Ammon's horn (tissue), 1 donor: ENCODE measurements at regions not wholly inside any gene's neighbourhood (a gene's known extent, or its start where the extent isn't known, plus 50 kb on each side); places are given as distances from the start of the nearest gene placed in this dataset.
"Not testable (repeated sequence)": the region's sequence is repeated elsewhere in the genome, so short reads cannot be mapped to it uniquely, and the experiment has no call there.

Experiments used
- DNase-seq: peaks from one replicate; pipeline ENCODE4 v3.0.0-alpha.2; 2016; ENCODE audit warnings: low spot score

DNA sequence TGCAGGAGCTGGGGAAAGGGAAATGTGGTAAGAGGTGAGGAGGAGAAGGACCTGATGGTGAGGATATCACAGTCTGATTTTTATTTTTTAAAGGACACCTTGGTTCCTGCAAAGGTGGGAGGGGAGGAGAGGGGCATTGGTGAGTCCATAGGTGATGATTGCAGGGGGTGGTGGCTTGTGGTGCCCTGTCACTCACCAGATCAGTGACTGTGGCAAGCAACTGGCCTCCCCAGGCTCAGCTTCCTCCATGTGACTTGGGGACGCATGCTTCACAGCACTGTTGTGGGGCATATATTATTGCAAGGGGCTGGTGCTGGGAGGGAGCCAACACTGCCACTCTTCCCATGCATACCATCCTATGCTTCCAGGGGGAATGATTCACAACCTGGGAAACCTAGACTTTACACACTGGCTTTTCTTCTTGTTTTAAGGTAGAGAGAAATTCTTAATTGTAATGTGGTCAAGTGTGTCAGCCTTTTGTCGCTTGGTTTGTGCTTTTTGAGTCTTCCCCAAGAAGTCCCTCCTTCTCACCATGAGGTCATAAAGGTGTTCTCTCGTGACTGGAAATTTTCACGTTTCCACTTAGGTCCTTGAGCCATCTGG, 106.8 kb upstream of the PLGLB2 start:
- DNase-seq: not testable (repeated sequence)

DNA sequence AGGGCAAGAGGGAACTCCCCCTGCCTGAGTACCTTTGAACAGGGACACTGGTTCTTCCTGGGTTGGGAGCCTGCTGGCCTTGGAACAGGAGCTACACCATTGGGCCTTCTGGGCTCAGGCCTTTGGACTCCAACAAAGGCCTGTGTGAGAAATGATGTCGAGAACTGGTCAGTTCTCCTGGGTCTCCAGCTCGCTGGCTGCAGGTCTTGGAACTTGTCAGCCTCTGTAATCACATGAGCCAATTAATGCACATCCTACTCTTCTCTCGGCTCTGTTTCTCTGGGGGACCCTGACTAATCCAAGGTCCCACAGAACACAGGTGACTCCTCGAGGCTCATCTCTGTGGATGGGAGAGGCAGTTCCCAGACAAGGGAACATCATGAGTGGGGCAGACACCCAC, 104.7 kb upstream of the PLGLB2 start:
- DNase-seq: not testable (repeated sequence)

DNA sequence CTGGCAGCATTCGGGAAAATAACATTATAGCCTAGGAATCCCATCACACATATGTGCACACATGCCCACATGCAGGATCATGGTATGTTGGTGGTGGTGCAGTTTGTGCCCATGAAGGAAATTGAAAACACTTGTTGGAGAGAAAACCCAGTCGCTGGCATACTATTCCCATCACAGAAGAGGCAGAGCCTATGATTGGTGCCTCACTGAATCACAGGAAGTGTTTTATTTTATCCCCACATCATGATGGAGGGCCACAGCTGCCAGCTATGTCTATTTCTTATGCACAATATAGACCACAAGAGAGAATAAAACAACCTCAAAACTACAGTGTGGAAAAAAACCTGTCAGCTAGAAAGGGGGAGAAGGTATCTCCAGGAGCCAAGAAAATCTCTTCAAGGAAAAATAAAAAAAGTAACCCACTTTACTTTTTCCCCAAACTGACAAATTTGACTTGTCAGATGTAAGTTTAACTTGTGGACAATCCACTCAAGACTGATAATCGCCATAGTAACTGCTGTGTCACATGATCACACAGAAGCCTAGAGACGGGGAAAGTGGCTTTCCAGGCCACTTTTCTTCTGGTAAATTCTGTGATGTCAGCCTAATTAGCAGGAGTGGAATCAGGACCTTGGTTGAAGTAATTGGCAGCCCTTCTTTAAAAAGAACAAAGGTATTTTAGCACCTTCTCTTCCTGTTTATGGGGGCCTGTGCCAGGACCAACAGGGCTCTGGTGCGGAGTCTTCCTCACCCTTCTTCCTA, 100.0 kb upstream of the PLGLB2 start:
- not testable (repeated sequence) for DNase-seq

DNA sequence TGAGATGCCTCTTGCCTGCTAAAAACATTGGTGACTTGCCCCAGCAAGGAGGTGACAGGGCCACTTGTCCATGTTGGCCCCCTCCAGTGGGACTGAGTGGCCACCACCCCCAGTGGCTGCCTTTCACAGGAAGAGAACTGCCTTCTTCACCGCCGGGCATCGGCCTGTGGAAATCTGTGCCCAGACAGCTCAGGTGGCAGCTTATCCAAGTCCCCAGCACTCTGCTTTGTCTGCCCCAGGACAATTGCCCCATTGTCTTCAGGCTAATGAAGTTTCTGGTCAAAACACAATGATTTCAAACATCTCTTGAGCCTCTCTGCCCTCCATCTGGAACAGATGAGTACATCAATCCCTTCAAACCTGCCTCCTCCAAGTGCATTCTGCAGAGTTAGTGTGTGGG, 99.1 kb upstream of the PLGLB2 start:
- not testable (repeated sequence) for DNase-seq

DNA sequence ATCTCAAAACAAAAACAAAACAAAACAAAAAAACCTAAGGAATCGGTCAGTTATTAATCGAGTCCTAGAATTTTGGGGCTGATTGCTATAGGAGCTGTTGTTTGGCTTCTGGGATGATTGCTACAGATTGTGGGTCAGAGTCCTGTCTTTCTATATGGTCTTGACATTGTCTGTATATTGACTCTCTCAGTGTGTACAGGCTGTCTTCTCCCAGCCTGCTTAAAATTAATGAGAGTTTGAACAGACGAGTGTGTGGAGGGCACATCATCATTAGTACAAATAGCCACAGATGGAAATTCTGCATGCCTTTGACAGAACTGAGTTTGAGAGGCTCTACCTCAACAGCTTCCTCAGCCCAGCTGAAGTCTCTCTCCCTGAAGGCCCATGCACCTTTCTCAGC, 98.0 kb upstream of the PLGLB2 start:
- DNase-seq: not testable (repeated sequence)

DNA sequence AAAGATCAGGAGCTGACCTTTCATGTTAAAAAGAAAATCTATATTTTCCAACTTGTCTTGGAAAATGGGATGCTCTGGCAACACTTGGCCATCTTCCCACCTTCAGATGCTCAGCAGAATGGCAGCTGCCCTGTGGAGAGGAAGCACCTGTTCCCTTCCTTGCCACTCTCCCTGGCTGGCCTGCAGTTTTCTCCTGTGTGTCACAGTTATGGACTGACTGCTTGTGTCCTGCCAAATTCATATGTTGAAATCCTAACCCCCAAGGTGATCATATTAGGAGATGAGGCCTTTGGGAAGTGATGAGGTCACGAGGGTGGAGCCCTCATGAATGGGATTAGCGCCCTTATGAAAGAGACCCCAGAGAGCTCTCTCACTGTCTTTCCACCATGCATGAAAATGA, 97.0 kb upstream of the PLGLB2 start:
- not testable (repeated sequence) for DNase-seq

DNA sequence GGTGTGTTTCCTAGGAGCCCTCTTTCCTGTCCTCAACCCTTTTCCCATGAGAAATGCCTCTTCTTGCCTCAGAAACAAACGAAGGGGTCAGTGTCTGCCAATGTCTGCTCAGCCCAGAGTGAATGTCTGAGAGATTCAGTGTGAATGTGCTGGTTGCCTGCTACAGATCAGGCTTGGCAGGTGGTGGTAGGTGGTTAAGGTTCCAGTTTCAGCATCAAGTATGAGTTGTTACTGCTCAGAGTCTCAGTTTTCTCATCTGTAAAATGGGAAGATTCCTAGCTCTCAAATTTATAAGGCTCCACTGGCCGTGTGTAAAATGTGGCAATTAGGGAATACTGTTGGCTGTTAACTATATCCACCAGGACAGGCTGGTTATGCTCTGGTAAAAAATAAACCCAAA, 96.3 kb upstream of the PLGLB2 start:
- not testable (repeated sequence) for DNase-seq

DNA sequence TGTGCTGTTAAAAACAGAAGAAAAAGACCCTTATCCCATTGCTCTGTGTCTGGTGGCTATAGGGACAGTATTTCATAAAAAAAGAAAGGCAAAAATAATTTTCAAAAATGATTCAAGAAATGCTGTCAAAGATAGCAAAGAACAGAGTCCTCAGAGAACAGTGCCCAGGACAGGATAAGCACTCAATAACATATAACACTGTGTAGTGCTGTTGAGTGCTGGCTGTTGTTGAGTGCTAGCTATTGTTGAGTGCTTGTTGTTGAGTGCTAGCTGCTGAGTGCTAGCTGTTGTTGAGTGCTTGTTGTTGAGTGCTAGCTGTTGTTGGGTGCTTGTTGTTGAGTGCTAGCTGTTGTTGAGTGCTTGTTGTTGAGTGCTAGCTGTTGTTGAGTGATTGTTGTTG, 94.5 kb upstream of the PLGLB2 start:
- DNase-seq: not testable (repeated sequence)

DNA sequence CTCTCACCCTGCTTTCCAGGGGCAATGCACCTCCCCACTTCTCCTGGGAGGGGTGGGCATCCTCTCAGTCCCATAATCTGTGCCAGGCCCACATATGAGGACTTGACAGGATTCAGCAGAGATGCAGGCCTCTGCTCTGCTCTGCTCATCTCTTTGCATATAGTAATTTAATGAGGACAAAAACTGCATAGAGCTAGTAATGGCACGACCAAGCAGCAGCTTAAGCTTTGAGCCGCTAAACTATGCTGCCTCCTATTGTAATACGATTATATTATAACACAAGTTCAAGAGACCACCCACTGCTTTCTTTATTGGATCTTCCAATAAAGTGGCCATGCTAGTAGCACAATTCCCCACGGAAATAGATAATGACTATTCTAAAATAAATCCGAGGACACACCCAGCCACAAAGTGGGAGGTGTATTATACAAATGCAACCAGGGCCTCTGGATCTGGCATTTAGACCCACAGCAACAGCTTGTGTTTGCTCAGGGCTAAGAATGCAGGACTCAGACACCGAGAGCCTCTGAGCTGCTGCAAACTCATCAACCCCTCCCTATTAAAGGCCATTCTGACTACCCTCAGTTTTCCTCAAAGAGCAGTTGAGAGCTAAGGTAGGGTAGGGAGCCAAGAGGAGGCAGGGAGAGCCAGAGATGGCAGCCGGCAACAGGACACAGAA, 93.6 kb upstream of the PLGLB2 start:
- not testable (repeated sequence) for DNase-seq

DNA sequence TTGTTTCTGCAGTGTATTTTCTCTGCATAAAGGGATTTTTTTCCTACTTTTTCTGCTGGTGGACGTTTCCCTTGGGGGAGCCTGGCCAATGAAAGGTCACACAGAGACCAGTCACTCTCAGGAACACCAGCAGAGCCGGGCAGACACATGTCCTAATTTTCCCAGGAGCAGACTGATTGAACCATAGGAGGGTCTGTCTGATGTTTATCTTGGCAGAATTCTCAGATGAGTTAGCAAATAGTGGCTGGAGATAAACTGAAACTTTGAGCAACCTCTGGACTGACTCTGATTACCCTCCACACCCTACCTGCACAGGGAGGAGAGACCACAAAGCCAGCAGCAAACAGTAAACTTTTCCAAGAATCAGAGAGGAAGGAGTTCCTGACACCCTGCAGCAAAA, 90.0 kb upstream of the PLGLB2 start:
- DNase-seq: not testable (repeated sequence)

DNA sequence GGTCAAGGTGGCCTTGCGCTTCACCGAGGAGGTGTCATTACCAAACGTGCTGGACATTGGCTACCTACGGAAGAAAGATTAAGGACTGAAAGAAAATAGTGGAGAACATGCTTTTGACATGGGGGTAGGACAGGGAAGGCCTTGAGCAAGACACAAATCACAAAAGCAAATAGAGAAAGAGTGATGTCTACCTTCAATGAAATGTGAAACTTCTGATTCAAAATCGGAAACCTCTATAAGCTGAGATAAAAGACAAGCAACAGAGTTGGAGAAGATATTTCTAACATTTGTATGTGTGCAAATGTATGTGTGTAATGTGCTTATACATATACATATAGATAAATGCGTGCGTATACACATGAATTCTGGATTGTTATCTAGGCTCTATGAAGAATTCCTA, 89.5 kb upstream of the PLGLB2 start:
- not testable (repeated sequence) for DNase-seq

DNA sequence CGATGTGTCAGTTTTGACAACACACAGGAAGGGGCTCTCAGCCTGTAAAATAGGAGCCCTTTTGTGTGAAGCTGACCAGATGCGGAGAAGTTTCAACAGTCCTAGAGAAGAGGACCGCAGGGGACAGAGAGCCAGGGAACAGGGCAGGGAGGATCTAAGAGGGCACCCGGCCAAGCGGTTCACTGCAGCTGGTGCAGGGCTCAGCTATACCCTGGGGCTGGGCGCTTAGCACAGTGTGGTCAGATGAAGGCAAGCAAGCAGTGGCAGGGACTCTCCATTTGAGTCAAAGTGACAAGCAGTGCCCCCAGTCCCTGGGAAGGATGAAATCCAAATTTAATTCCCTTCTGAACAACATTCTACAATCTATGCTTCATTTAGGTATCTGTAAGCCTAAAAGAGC, 88.9 kb upstream of the PLGLB2 start:
- DNase-seq: not testable (repeated sequence)

DNA sequence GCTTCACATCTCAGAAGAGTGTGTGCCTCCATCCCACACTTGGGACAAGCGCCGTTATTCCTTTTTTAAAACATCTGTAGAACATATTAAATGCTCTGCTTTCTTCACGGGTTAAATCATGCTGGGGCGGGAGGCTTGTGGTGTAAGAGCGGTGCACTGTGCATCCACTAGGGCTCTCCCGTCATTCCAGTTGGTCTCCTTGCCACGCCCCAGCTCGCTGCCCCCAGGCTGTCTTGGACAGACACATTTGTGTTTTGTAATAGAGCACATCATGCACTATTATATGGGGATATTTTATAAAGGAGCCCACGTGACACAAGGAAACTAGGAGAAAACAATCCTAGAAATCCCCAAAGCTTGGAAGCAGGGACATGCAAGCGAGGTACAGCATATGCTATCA, 87.7 kb upstream of the PLGLB2 start:
- not testable (repeated sequence) for DNase-seq

DNA sequence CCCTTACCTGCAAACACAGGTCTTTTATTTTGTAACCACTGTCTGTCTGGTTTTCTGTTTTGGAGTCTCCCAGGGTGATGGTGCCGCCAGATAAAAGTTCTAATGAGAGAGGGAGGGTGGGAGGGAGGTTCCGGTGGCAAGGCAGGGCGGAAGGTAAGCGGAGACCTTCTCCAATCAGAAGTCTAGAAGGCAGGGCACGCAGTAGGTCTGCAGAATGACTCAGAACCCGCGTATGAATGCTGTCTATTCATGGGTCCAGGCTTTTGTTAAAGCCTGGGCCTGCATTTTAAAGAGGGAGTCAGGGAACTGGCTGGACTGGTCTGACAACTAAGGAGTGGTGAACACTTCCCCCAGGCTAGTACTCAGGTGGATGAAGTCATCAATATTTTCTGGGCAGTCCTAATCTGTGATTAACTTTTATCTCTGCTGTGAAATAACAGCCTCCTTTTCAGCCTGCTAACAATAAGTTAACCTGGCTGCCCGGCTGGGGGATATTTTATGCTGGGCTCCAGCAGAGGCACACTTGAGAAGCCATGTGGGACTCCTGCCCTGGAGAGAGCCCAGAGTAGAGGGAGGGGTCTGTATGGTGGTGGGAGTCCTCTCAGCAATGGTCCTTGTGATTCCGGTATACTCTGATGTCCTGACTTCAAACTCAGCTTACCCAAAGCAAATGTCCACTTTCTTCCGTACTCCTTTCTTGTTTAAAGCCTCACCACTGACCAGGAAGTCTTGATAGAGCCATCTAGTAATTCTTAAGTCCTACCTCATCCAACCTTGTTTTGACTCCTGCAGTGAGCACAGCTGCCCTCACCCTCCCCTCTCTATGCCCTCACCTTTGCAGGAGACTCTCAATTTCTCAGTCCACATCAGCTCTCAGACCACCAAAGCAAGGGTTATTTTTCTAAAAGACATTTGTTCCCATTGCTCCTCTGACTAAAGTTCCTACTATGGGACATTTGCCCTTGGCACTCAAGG, 85.3 kb upstream of the PLGLB2 start:
- DNase-seq: not testable (repeated sequence)

DNA sequence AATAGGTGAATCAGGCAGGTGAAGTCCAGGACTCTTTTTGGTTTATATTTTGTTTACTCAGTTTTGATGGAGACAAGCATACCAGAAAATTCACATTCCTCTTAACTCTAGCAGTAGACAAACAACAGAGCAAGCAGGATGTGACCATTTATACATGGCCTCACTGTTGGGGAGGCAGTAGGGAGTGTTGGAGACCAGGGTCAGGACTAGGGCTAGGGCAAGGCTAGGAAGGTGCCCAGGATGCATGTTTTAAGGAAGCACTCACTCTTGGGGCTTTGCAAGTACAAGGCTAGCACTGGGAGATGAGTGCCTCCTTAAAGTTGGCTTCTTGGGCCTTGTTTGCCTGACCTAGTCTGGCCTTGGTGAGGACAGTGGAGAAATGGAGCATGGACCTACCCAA, 84.5 kb upstream of the PLGLB2 start:
- not testable (repeated sequence) for DNase-seq

DNA sequence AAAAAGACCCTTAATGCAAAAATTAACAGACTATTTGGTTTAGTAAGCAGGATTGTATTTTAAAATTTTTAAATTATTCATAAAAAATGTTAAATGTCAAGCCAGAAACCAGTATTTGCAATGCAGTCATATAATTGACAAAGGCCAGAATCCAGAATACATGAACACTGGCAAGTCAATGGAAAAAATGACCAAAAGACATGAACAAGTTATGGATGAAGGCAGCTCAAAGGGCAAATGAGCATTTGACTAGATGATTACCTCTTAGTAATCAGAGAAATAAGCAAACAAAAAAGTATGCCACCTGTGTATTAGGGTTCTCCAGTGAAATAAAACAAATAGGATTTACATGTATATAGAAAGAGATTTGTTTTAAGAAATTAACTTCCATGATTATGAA, 80.9 kb upstream of the PLGLB2 start:
- DNase-seq: not testable (repeated sequence)

DNA sequence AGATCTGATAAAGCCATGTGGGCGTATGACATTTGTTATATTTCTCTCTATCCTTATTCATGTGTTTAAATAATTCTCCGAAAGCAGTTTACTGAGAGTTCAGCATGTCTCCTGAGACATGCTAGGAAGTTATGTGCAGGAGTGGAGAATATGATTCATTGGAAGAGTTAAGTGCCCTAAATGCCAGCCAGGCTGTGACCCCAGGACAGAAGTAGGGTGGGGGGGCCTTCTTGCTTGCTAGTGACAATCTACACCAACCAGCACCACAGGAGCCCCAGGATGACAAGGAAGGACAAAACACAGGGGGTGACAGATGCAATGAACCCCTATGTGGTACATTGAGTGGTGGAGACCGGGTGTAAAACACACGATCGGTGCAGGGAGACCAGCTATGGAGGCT, 79.5 kb upstream of the PLGLB2 start:
- not testable (repeated sequence) for DNase-seq

DNA sequence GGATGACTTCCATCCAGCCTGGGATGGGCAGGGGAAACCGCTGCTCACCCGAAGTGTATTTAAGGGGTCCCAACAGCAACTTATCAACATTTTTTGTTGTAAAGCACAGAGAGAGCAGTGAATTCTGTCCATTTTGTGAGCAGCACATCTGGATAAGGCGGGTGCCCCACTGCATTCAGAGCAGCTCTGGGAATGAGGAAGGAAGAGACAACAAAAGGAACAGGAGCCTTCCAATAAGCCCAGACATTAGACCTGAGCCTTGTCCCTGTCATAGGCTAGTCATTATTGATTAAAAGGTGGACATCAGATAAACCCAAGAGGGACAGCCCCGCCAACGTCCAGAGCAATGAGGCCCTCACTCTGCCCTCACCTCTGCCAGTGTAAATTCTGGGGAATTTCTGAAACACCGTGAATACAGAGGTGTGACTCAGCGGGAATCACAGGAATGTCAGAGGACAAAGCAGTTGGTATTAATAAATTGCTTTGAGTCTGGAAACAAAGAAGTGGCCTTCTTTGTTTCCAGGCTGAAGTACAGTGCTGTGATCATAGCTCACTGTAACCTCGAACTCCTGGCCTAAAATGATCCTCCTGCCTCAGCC, 78.2 kb upstream of the PLGLB2 start:
- not testable (repeated sequence) for DNase-seq

DNA sequence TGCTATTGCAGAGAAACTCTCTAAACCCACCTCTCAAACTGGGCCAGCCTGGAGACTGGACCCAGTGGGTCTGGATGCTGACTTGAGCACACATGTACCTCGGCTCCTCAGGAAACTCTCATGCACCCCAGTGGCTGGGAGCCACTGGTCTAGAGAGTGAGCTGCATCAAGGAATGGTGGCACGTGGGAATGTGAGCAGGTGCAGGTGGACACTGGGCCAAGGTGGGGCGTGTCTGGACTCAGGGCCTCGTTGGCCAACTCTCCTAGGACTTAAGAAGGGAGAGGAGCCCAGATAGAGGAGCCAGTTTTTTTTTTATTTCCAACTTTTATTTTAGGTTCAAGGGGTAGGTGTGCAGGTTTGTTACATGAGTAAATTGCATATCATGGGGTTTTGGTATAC, 75.5 kb upstream of the PLGLB2 start:
- not testable (repeated sequence) for DNase-seq

DNA sequence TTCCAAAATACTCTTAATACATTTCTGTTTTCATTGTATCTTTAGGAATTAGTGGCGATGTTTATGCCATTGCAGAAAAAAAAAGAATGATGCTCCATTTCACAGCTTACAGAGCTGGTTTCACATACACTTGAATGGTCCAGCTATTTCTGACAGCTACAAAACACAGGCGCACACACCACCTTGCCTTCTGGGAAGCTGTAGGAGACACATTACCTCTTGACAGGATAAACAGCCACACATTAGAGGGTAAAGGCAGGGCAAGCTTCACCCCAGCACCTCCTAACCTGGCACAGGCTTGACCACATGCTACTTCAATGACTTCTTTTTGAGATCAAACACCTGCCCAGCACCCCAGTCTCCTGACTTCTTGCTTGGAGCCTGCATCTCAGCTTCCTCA, 73.2 kb upstream of the PLGLB2 start:
- not testable (repeated sequence) for DNase-seq

DNA sequence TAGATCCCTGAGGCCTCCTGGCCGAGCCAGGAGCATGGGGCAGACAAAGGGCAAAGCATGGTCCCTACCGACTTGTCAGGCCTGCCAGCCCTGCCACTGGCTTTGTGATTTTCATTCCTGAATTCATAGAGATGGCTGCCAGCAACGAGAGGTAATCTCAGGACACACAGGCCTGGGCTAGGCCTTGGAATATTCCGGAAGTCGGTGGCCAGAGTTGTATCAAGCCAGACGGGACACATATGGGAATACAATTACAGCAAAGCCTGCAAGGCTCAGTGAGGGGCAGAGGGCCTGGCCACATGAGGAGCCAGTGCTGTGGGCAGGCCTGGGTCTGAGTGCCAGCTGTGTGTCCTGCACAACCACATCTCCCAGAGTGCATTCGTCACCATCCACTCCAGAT, 72.4 kb upstream of the PLGLB2 start:
- not testable (repeated sequence) for DNase-seq
